ENCODE measurements at regions not wholly inside any gene's neighbourhood (a gene's known extent, or its start where the extent isn't known, plus 50 kb on each side); places are given as distances from the start of the nearest gene placed in this dataset.

DNA sequence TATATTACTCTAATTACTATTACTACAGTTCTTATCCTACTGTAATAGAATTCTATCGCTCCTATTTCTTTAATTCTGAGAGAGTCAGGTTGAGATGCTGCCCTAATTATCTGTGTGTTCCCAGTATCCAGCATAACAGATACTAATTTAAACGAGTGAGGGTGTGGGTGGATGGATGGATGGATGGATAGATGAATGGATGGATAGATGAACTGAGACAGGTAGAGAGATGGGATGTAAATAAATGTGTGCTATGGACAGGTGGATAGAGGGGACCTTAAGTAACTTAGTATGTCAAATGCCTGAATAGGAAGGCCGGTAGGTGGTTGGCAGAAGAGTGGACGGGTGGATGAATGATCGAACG lies 143.6 kb upstream of the ADRA1B start:
- Mint-ChIP-seq H3K4me1 (peaks cover 12% of the 10 kb centered on the region), H3K27me3 (peaks cover 37% of the 10 kb centered on the region), H3K9me3 (no peaks in the 10 kb centered on the region), H3K4me3 (peak overlapping the region; percentile 22), H3K27ac (no peak overlapping the region), H3K36me3 (no peaks in the 10 kb centered on the region)
- DNase-seq: no peak
- CTCF ChIA-PET: no interaction called here

DNA sequence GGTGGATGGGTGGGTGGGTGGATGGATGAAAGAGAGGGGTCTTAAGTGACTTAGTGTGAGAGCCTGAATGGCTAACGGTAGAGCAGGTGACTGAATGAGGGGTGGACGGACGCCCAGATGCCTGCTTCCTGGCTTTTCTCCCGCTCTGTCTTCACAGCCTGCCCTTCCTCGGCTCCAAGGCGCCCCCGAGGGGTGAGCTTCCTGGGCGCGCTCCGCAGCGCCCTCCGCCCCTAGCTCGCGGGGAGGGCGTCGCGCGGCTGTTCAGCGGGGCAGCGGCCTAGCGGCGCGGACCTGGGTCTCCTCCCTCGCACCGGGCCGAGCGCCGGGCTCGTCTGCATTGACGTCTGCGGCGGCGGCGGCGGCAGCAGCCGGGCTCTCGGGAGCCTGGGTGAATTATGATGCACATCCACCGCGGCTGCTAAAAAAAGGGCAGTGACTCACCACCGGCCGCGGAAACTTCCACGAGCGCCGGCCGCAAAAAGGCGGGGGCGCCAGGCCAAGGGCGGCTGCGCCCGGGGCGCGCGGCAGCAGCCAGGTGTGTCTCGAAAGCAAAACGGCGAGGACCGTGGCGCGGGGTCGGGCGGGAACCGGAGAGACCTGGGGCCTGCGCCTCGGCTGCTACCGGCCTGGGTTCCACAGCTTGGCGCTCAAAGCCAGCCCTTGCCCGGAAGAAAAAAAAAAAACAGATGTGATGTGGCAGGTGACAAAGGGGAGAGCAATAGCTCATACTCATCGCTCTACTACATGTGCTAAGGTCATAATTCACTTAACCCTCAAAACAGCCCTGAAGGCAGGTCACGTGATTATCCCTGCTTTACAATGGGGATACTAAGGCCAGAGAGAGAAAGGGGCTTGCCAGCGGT lies 143.0 kb upstream of the ADRA1B start:
- Mint-ChIP-seq H3K9me3 (no peaks in the 10 kb centered on the region), H3K27me3 (peaks cover 43% of the 10 kb centered on the region), H3K4me3 (peak overlapping the region; percentile 40), H3K27ac (peak overlapping the region; percentile 53), H3K36me3 (no peaks in the 10 kb centered on the region), H3K4me1 (peaks cover 12% of the 10 kb centered on the region)
- DNase-seq: peak; percentile 81
- CTCF ChIA-PET: interaction anchor here (0.8 to 1.2 kb wide), 2 partner anchors 9 to 617 kb away, joined by 3 to 4 read pairs; no protein-coding TSS in a partner anchor

DNA sequence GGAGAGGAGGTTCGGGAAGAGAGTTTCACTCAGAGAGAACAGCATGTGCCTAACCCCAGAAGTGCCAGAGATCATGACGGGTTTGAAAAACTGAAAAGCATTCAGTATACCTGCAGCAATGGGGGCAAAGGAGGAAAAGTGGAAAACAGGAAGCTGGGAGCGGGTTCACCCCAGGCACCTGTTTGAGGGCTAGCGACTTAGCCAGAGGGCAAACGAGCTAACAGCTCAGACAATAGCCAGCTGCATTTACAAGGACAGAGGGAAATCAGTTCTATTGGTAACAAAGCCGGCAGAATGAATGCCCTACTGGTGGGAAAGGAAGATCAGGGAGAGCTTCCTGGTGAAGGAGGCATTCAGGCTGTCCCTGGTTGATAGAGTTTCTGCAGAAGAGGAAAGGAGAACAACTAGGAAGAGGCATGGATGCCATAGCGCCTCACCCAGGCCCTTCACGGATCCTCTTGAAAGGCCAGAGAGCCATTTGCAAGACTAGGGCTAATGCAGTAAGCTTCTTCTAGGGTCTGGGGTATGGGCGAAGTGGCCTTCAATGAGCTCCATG lies 141.7 kb upstream of the ADRA1B start:
- Mint-ChIP-seq H3K27ac (no peak overlapping the region), H3K4me1 (peaks cover 12% of the 10 kb centered on the region), H3K27me3 (peaks cover 46% of the 10 kb centered on the region), H3K4me3 (no peak overlapping the region), H3K36me3 (no peaks in the 10 kb centered on the region), H3K9me3 (no peaks in the 10 kb centered on the region)
- CTCF ChIA-PET: interaction anchor here (0.8 to 1.2 kb wide), 2 partner anchors 11 to 619 kb away, joined by 3 to 4 read pairs; no protein-coding TSS in a partner anchor
- no peak for DNase-seq

DNA sequence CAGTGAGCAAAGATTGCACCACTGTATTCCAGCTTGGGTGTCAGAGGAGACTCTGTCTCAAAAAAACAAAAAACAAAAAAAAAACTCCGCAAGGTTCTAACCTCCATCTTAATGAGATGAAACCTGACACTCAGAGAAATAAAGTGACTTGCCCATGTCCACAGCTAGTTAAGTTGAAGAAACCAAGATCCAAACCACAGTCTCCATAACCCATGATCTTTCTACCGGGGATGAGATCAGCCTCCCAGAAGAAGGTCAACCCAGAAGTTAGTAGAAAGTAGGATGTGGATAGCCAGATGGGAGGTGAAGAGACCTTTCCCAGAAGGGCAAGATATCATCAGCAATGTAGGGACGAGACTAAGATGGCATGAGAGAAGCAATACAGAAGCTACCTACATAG lies 140.4 kb upstream of the ADRA1B start:
- DNase-seq: no peak
- Mint-ChIP-seq H3K9me3 (no peaks in the 10 kb centered on the region), H3K36me3 (no peaks in the 10 kb centered on the region), H3K27ac (no peak overlapping the region), H3K4me1 (peaks cover 12% of the 10 kb centered on the region), H3K27me3 (peaks cover 46% of the 10 kb centered on the region), H3K4me3 (no peak overlapping the region)
- CTCF ChIA-PET: interaction anchor here (0.6 kb wide), 1 partner anchor 115 kb away, joined by 3 read pairs; no protein-coding TSS in a partner anchor

DNA sequence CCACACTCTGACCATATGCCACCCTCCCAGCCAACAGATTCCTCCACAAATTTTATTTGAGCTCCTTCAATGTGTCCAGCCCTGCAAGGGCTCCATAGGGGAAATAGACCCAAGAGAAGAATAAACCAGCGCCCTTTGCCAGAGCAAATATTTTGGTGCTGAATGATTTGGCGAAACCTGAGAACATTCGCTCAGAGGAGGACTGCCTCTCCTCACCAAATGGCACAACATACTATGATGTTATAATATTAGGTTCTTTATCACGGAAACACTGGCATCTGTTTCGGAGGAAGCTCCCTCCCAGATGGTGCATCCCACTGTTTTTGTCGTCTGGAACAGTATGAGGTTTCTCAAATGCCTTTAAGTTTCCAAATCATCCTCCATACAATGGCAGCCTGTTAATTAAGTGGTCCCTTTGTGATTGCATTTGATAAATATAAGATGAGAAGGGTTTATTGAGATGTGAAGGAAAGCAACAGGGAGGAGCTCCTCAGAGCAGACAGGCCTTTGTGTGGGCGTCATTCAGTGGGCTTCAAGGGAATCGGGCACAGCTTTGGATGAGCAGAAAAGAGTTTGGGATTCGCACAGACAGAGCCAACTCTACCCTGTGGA lies 139.1 kb upstream of the ADRA1B start:
- no peak overlapping the region for H3K4me3 Mint-ChIP-seq
- H3K36me3 Mint-ChIP-seq: no peaks in the 10 kb centered on the region
- peaks cover 46% of the 10 kb centered on the region for H3K27me3 Mint-ChIP-seq
- H3K27ac Mint-ChIP-seq: no peak overlapping the region
- H3K4me1 Mint-ChIP-seq: peaks cover 12% of the 10 kb centered on the region
- CTCF ChIA-PET: no interaction called here
- H3K9me3 Mint-ChIP-seq: no peaks in the 10 kb centered on the region
- DNase-seq: no peak

DNA sequence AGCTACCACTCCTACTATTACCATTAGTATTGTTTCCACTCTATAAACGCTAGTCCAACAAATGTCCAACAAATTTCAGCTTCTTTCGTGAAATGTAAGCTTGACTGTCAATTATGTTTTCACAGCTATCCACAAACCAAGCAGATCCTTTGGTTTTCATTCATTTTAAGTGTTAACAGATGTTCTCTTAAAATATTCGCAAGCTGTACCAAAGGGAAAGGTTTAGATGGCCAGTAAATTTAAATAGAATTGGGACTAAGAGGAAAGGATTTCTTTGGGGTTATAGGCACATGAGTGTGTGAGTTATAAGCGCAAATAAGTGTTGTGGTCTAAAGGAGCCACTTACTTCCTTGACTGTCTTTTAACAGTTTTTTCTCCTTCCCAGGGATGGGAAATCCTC lies 136.8 kb upstream of the ADRA1B start:
- Mint-ChIP-seq H3K36me3 (no peaks in the 10 kb centered on the region), H3K27ac (no peak overlapping the region), H3K4me3 (no peak overlapping the region), H3K27me3 (peaks cover 26% of the 10 kb centered on the region), H3K4me1 (no peaks in the 10 kb centered on the region), H3K9me3 (no peaks in the 10 kb centered on the region)
- no peak for DNase-seq
- CTCF ChIA-PET: interaction anchor here (0.7 kb wide), 1 partner anchor 217 kb away, joined by 3 read pairs; no protein-coding TSS in a partner anchor

DNA sequence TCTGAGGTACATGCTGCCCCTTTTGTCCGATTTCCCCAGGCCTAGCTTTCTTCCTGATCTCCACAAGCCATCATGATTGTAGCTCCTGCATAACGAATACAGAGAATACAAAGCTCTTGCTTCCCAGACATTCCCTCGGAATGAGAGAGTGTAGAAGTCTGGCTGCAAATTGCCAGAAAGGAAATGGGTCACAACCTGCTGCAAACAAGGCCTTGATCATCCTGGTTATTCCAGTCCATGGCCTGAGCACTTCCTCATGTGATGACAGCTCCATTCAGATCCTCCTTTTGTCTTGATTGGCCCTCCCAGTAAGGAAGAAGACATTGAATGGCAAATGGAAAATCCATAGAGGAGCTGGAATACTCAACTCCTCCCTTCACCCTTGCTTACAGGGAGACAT lies 136.0 kb upstream of the ADRA1B start:
- no peak overlapping the region for H3K27ac Mint-ChIP-seq
- no peaks in the 10 kb centered on the region for H3K4me1 Mint-ChIP-seq
- H3K36me3 Mint-ChIP-seq: no peaks in the 10 kb centered on the region
- H3K27me3 Mint-ChIP-seq: peaks cover 19% of the 10 kb centered on the region
- H3K4me3 Mint-ChIP-seq: no peak overlapping the region
- CTCF ChIA-PET: no interaction called here
- DNase-seq: no peak
- H3K9me3 Mint-ChIP-seq: no peaks in the 10 kb centered on the region

DNA sequence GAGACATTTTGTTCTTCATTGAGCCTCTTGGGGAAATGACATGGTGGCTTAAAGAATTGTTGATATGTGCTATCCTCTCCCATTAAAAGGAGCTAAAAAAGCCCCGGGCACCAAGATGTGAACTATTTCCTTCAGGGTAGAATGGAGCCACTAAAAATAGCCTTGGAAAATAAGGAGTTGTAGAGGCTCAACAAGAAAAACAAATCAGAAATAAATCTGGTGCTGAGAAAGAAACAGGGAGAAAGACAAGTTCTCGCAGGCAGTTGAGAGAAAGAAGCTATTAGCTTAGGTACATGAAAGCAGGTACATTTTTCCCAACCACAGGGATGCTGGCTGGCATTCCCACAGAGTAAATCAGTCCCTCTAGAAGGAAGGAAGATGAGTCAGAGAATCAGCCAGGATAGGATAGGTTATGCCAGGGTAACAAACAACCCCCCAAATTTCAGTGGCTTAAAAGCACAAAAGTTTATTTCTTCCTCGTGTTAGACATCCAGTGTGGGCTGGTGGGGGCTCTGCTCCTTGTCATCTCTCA lies 134.6 kb upstream of the ADRA1B start:
- no peaks in the 10 kb centered on the region for H3K9me3 Mint-ChIP-seq
- H3K36me3 Mint-ChIP-seq: no peaks in the 10 kb centered on the region
- H3K27ac Mint-ChIP-seq: no peak overlapping the region
- H3K4me1 Mint-ChIP-seq: no peaks in the 10 kb centered on the region
- CTCF ChIA-PET: no interaction called here
- no peak for DNase-seq
- no peak overlapping the region for H3K4me3 Mint-ChIP-seq
- peaks cover 12% of the 10 kb centered on the region for H3K27me3 Mint-ChIP-seq

DNA sequence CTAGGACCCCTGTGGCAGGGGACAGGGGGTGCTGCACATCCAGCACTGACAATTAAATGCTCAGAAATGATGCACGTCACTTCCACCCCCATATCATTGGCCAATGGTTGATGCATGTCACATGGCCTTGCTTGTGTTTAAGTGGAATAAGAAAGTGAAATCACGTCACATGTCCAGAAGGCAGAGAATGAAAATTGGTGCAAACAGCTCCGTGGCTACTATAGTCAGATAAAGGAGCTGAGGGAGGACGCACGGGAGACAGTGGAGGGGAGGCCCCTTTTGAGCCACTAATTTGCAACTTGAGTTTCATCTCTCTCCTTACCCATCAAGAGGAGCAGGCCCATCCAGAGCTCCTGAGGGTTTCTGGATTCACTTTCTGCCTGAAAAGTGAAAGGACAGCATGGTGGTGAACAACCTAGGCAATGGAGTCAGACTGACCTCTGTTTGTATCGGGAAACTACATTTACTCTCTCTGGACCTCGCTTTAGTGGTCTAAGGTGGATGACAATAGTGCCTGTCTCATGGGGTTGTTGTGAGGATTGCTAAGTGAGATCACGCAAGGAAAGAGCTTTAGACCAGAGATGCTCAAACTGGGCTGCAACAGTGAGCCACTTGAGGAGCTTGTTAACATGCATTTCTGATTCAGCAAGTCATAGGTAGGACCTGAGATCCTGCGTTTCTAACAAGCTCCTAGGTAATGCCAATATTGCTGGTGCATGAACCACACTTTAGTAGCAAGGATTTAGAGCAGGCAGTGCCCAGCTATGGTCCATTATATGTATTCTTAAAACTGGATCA lies 133.9 kb upstream of the ADRA1B start:
- Mint-ChIP-seq H3K4me1 (no peaks in the 10 kb centered on the region), H3K9me3 (no peaks in the 10 kb centered on the region), H3K36me3 (no peaks in the 10 kb centered on the region), H3K27me3 (peaks cover 12% of the 10 kb centered on the region), H3K4me3 (no peak overlapping the region), H3K27ac (no peak overlapping the region)
- DNase-seq: no peak
- CTCF ChIA-PET: no interaction called here

DNA sequence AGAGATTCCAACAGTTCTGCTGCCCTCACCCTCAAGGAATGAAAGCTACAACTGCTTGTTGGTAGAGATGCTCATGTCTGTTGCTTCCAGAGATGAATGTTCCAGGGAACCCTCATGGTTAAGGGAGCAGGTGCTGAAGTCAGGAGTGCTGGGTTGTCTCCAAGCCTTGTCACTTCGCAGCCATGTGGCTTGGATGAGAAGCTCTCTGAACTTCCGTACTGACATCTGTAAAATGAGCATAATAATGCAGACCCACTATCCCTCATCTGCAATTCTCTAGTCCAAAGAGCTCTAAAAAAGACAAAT lies 133.3 kb upstream of the ADRA1B start:
- no peak overlapping the region for H3K4me3 Mint-ChIP-seq
- H3K27me3 Mint-ChIP-seq: peaks cover 13% of the 10 kb centered on the region
- H3K27ac Mint-ChIP-seq: no peak overlapping the region
- H3K9me3 Mint-ChIP-seq: no peaks in the 10 kb centered on the region
- H3K4me1 Mint-ChIP-seq: no peaks in the 10 kb centered on the region
- H3K36me3 Mint-ChIP-seq: no peaks in the 10 kb centered on the region
- DNase-seq: no peak
- CTCF ChIA-PET: no interaction called here

DNA sequence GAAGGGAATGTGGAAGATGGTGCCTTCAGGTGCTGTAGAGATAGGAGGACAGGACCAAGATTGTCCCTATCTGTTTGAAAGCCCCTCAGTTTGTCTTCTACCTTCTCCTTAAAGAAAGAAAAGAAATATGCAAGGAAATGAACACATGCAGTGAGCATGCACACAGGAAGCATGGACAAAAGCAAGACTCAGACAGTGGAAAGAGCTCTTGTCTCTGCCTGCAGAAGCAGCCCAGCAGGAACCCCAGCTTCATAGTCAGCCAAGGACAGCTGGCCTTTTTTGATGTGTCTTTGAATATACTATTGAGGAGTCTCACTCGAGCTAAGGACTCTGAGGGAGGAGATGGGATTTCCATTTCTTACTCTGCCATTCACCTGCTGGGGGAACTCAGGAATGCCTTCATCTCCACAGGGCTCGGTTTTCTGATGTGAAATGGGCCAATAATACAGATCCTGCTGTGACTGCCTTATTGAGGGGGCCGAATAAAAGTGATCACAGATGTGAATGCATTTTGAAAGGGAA lies 132.5 kb upstream of the ADRA1B start:
- Mint-ChIP-seq H3K27ac (no peak overlapping the region), H3K36me3 (no peaks in the 10 kb centered on the region), H3K9me3 (no peaks in the 10 kb centered on the region), H3K4me1 (no peaks in the 10 kb centered on the region), H3K27me3 (peaks cover 10% of the 10 kb centered on the region), H3K4me3 (no peak overlapping the region)
- DNase-seq: no peak
- CTCF ChIA-PET: no interaction called here

DNA sequence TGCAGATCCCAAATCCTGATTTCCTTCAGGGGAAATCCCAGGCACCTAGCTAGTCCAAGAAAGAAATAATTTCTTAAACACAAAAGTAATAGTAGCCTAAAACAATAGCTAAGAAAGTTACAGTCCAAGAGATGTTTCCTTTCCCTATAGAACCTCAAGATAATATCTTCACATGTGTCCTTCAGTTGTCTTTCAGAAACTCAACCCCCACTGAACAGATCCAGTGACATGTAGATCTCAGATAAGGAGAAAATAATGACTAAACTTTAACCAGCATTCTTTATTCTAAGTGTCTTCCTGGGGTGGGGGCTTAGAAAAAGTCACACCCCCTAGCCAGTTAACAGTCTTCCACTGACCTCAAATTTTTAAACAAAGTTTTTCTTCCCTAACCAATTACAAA lies 131.3 kb upstream of the ADRA1B start:
- Mint-ChIP-seq H3K4me1 (no peaks in the 10 kb centered on the region), H3K27ac (no peak overlapping the region), H3K9me3 (no peaks in the 10 kb centered on the region), H3K36me3 (no peaks in the 10 kb centered on the region), H3K4me3 (no peak overlapping the region), H3K27me3 (peaks cover 12% of the 10 kb centered on the region)
- CTCF ChIA-PET: no interaction called here
- no peak for DNase-seq

DNA sequence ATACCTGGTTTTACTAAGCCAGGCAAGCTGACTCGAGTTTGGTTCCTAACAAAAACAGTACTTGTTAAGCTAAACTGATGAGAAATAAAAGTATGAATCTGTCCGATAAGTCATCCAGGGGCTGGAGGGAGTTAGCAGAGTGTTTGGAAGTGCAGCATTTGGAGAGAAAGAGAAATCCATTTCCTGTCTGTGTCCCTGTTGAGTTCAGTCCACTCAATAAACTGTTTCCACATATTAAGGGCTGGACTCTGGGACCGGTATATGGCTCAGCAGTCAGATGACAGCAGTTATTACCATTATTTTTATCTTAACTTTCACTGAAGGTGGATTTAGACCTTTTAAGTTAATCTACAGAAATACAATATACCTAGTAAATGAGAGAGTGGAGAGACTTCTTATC lies 130.6 kb upstream of the ADRA1B start:
- CTCF ChIA-PET: no interaction called here
- no peak for DNase-seq

DNA sequence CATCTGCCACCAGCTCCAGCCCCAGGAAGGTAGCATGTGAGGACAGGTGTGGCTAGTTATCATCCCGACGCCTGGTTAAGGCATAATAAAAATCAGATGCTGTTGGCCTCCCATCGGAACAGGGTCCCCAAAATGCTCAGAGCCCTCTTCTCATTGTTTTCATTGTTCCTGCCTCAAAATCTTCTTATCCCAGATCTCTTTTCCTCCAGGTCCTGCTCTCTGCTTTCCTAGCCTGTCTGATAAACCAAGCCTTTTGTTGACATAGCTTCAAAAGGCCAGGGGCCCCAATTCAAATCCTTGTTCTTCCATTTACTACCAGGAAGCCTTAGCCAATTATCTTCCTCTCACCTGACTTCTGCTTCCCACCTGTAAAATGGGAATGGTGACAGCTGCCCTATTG lies 130.1 kb upstream of the ADRA1B start:
- Mint-ChIP-seq H3K9me3 (no peaks in the 10 kb centered on the region), H3K4me1 (no peaks in the 10 kb centered on the region), H3K27ac (no peak overlapping the region), H3K27me3 (peaks cover 12% of the 10 kb centered on the region), H3K4me3 (no peak overlapping the region), H3K36me3 (no peaks in the 10 kb centered on the region)
- CTCF ChIA-PET: no interaction called here
- no peak for DNase-seq

More for the DNA sequence above, 130.6 kb upstream of the ADRA1B start:
- Mint-ChIP-seq H3K4me3 (no peak overlapping the region), H3K4me1 (no peaks in the 10 kb centered on the region), H3K9me3 (no peaks in the 10 kb centered on the region), H3K27me3 (peaks cover 12% of the 10 kb centered on the region), H3K27ac (no peak overlapping the region), H3K36me3 (no peaks in the 10 kb centered on the region)
